Heart left ventricle (tissue), 13 donors: ENCODE measurements at regions not wholly inside any gene's neighbourhood (a gene's known extent, or its start where the extent isn't known, plus 50 kb on each side); places are given as distances from the start of the nearest gene placed in this dataset.

ENCODE experiments used
- POLR2A ChIP-seq, 2 donors: fragments of 450-650 bp; IDR thresholded peaks; one replicate each; pipeline ENCODE4 v1.6.1; 2017; ENCODE audit warnings: antibody characterized with exemption in 2 of 2, mild to moderate bottlenecking in 2 of 2, moderate library complexity in 2 of 2
- TF ChIP-seq, protein P1 (sequence below), 12 donors: fragments of 200-600 bp; sonication (generic) in 4 of 12; IDR thresholded peaks; one replicate each; pipeline versions ENCODE4 v1.5.0 to v1.8.0; 2018 to 2022; ENCODE audit warnings: antibody characterized with exemption in 12 of 12, mild to moderate bottlenecking in 5 of 12
- donor health status: ischemic (EF 13 %, LVEDD 7.1; RV severe dilation, severe dysfunction).
- donor health status: DM: no; HTN: yes; CAD: no.
- donor health status: DM: no; HTN: no; CAD: no.
- donor health status: ischemic (EF 25% LVEDD 6.9; RV normal size, moderate dysfunction).
- donor health status: ischemic (EF 25% LVEDD 5.7; RV mildly dilated, moderate dysfunction).
- donor health status: ischemic (EF 35%, LVEDD 5.7; RV mildly dilated, moderate dysfunction).
- donor health status: nonischemic (EF 11% LVEDD 7.7; RV severe dilation, severe dysfunction).
- donor health status: DM: yes; HTN: yes; CAD: no.
- donor health status: PGD.
- donor health status: ischemic (EF 29% LVEDD 5.4; RV normal size, mild dysfunction).
- donor health status: nonischemic (EF 23%, LVEDD 6.1; RV moderate dilation, normal function).

DNA sequence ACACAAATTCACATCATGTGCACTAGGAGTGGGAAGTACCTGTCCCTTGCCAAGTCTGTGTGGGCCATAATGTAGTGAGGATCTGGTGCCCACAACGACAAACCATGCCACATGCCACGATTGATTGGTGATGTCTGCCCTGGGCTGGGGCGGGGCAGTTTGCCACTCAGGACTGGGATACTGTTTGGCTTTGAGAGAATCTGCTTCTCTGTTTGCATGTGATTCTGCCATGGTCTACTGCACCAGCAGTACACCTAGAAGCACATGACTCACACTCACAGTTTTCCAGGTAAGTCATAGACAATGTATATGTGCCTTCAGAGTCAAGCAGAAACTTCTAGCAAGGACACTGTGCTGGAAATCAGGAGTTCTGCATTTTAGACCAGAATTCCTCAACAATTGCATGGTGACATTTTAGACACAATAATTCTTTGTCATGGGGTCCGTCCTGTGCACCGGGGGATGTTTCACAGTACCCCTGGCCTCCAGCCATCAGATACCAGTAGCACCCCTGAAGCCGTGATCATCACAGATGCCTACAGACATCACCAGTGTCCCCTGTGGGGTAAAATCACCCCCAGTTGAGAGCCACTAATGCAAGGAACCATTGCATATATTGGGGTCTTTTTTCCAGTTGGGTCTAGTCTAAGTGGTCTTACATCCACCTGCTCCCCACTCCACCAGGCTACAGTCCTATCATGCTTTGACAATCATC is 278.3 kb downstream of the EIPR1 start:
- TF ChIP-seq, protein P1, sequence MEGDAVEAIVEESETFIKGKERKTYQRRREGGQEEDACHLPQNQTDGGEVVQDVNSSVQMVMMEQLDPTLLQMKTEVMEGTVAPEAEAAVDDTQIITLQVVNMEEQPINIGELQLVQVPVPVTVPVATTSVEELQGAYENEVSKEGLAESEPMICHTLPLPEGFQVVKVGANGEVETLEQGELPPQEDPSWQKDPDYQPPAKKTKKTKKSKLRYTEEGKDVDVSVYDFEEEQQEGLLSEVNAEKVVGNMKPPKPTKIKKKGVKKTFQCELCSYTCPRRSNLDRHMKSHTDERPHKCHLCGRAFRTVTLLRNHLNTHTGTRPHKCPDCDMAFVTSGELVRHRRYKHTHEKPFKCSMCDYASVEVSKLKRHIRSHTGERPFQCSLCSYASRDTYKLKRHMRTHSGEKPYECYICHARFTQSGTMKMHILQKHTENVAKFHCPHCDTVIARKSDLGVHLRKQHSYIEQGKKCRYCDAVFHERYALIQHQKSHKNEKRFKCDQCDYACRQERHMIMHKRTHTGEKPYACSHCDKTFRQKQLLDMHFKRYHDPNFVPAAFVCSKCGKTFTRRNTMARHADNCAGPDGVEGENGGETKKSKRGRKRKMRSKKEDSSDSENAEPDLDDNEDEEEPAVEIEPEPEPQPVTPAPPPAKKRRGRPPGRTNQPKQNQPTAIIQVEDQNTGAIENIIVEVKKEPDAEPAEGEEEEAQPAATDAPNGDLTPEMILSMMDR (IDR thresholded peaks at IDR 0.05) = no peak
- no peak for TF ChIP-seq POLR2A (IDR thresholded peaks at IDR 0.05)
